Trophoblast cell (in vitro differentiated cells and primary cell): ENCODE measurements at regions not wholly inside any gene's neighbourhood (a gene's known extent, or its start where the extent isn't known, plus 50 kb on each side); places are given as distances from the start of the nearest gene placed in this dataset.
A peak's percentile ranks its signal among the peaks of the same experiment; 100 is the strongest.
"Not testable (repeated sequence)": the region's sequence is repeated elsewhere in the genome, so short reads cannot be mapped to it uniquely, and the experiment has no call there.

Experiments
- DNase-seq, 2 donors: peaks; one replicate each; pipeline ENCODE4 v3.0.0-alpha.2; 2016
- H2AFZ ChIP-seq: 2 replicates; pipeline ENCODE4 v1.6.1; 2013; ENCODE audit warnings: low read length, moderate library complexity, mild to moderate bottlenecking; ENCODE audit not compliant: insufficient read depth, poor library complexity
- H2AK5ac ChIP-seq: 2 replicates; pipeline ENCODE4 v1.6.1; 2013; ENCODE audit warnings: mild to moderate bottlenecking, low read length
- H2BK120ac ChIP-seq: 2 replicates; pipeline ENCODE4 v1.6.1; 2013; ENCODE audit warnings: low read length, mild to moderate bottlenecking, moderate library complexity; ENCODE audit not compliant: insufficient read depth, poor library complexity
- H2BK12ac ChIP-seq: 2 replicates; pipeline ENCODE4 v1.6.1; 2013; ENCODE audit warnings: mild to moderate bottlenecking, low read length, moderate library complexity
- H2BK5ac ChIP-seq: 2 replicates; pipeline ENCODE4 v1.6.1; 2013; ENCODE audit warnings: low read length, low read depth, moderate library complexity, mild to moderate bottlenecking; ENCODE audit not compliant: poor library complexity
- H3K14ac ChIP-seq: 2 replicates; pipeline ENCODE4 v1.6.1; 2013; ENCODE audit warnings: mild to moderate bottlenecking, low read length
- H3K18ac ChIP-seq: 2 replicates; pipeline ENCODE4 v1.6.1; 2013; ENCODE audit warnings: mild to moderate bottlenecking, low read length
- H3K23ac ChIP-seq: 2 replicates; pipeline ENCODE4 v1.6.1; 2013; ENCODE audit warnings: low read length
- H3K27ac ChIP-seq: 2 replicates; pipeline ENCODE4 v1.5.1; 2013; ENCODE audit warnings: low read depth, mild to moderate bottlenecking, inconsistent platforms, low read length, moderate library complexity
- H3K27me3 ChIP-seq: 2 replicates; pipeline ENCODE4 v1.6.1; 2013; ENCODE audit warnings: inconsistent platforms, mild to moderate bottlenecking, low read length, moderate library complexity; ENCODE audit not compliant: insufficient read depth
- H3K36me3 ChIP-seq, 2 experiments: 1 replicate in 1 of 2; 2 replicates in 1 of 2; pipeline ENCODE4 v1.6.1; 2013; ENCODE audit warnings: low read length in 2 of 2, mild to moderate bottlenecking in 2 of 2, moderate library complexity in 1 of 2; ENCODE audit not compliant: insufficient read depth in 2 of 2, control insufficient read depth in 1 of 2
- H3K4ac ChIP-seq: 2 replicates; pipeline ENCODE4 v1.6.1; 2013; ENCODE audit warnings: low read depth, mild to moderate bottlenecking, low read length, moderate library complexity
- H3K4me1 ChIP-seq, 2 experiments: 1 replicate in 1 of 2; 2 replicates in 1 of 2; pipeline ENCODE4 v1.6.1; 2013; ENCODE audit warnings: low read length in 2 of 2, mild to moderate bottlenecking in 2 of 2, moderate library complexity in 1 of 2; ENCODE audit not compliant: insufficient read depth in 2 of 2, control insufficient read depth in 1 of 2
- H3K4me2 ChIP-seq: 2 replicates; pipeline ENCODE4 v1.6.1; 2013; ENCODE audit warnings: inconsistent platforms, mild to moderate bottlenecking, low read length, moderate library complexity
- H3K4me3 ChIP-seq: 2 replicates; pipeline ENCODE4 v1.5.1; 2013; ENCODE audit warnings: mild to moderate bottlenecking, low read depth, low read length, inconsistent platforms
- H3K79me1 ChIP-seq: one replicate; pipeline ENCODE4 v1.6.1; 2013; ENCODE audit warnings: low read length
- H3K79me2 ChIP-seq: 2 replicates; pipeline ENCODE4 v1.6.1; 2013; ENCODE audit warnings: low read length, mild to moderate bottlenecking; ENCODE audit not compliant: control insufficient read depth, insufficient read depth, poor library complexity
- H3K9ac ChIP-seq: 2 replicates; pipeline ENCODE4 v1.6.1; 2013; ENCODE audit warnings: mild to moderate bottlenecking, low read length
- H3K9me3 ChIP-seq: 2 replicates; pipeline ENCODE4 v1.6.1; 2013; ENCODE audit warnings: low read depth, mild to moderate bottlenecking, control low read depth, inconsistent platforms, low read length; ENCODE audit not compliant: insufficient read depth
- H4K12ac ChIP-seq: 2 replicates; pipeline ENCODE4 v1.6.1; 2013; ENCODE audit warnings: low read depth, mild to moderate bottlenecking, low read length, moderate library complexity
- H4K8ac ChIP-seq: 2 replicates; pipeline ENCODE4 v1.6.1; 2013; ENCODE audit warnings: low read depth, mild to moderate bottlenecking, low read length, moderate library complexity
- H4K91ac ChIP-seq: one replicate; pipeline ENCODE4 v1.6.1; 2013; ENCODE audit warnings: low read depth, mild to moderate bottlenecking, low read length, moderate library complexity
- WGBS: extraction: QIAGEN DNeasy Blood & Tissue Kit; methylation state at CpG from one replicate; pipeline ENCODE4 v1.1.7; 2013; ENCODE audit warnings: missing lambda C conversion rate; ENCODE audit not compliant: insufficient read length, insufficient coverage; ENCODE audit errors: extremely low coverage; 5-methylcytosine and 5-hydroxymethylcytosine counted together

DNA sequence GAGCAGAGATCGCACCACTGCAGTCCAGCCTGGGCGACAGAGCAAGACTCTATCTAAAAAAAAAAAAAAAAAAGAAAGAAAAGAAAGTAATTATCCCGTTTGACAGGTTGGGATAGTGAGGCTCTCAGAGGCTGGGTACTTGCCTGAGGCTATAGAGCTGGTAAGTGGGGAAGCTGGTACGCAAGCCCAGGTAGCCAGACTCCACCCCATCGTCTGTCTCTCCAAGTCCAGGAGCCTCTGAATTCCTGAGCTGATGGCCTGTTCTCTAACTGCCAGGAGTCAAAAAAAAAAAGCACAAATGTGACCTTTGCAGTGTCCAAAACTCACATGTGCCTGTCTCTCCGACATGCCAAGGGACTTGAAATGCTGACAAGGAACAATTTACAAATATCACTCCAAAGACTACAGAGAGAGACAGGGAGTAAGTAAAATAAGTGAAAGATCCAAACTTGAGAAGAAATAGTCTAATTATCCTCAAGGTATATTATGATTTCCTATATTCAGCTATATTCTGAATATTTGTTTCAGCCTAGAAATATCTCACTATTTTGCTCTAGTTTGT, 109.1 kb upstream of the SCAF8 start:
- DNase-seq = peak; percentile 23 to 78
- Histone ChIP-seq H3K27me3 (no peaks in the 10 kb centered on the region), H3K9ac (no peak overlapping the region), H3K14ac (no peak overlapping the region), H3K4me1 (peaks cover 2 to 5% of the 10 kb centered on the region in 2 experiments), H2BK120ac (no peak overlapping the region), H3K23ac (no peak overlapping the region), H3K18ac (no peak overlapping the region), H2BK12ac (no peak overlapping the region), H3K4ac (no peak overlapping the region), H3K9me3 (no peaks in the 10 kb centered on the region), H3K36me3 (no peaks in the 10 kb centered on the region), H2BK5ac (no peak overlapping the region), H2AK5ac (no peak overlapping the region), H3K4me3 (no peak overlapping the region), H4K8ac (no peak overlapping the region), H4K91ac (no peak overlapping the region), H4K12ac (no peak overlapping the region), H3K79me2 (no peaks in the 10 kb centered on the region), H3K27ac (no peak overlapping the region), H3K79me1 (peaks cover 2% of the 10 kb centered on the region), H2AFZ (no peak overlapping the region), H3K4me2 (no peak overlapping the region)
- no CpG with 5 or more reads among the region's 6 CpGs for WGBS

DNA sequence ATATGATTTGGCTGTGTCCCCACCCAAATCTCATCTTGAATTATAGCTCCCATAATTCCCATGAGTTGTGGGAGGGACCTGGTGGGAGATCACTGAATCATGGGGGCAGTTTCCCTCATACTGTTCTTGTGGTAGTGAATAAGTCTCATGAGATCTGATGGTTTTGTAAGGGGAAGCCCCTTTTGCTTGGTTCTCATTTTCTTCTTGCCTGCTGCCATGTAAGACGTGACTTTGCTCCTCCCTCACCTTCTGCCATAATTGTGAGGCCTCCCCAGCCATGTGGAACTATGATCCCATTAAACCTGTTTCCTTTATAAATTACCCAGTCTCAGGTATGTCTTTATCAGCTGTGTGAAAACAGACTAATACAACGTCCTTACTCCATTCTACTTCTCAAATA, 108.5 kb upstream of the SCAF8 start:
- H3K23ac ChIP-seq, H3K14ac ChIP-seq, H2AFZ ChIP-seq, H3K4me2 ChIP-seq, H2BK5ac ChIP-seq, H2AK5ac ChIP-seq, H3K9me3 ChIP-seq, DNase-seq, H3K27ac ChIP-seq, H3K18ac ChIP-seq, H4K12ac ChIP-seq, H4K91ac ChIP-seq, H2BK12ac ChIP-seq, H2BK120ac ChIP-seq, H3K79me1 ChIP-seq, H3K36me3 ChIP-seq, H3K27me3 ChIP-seq, H3K4ac ChIP-seq, H3K4me1 ChIP-seq, H3K9ac ChIP-seq, H3K4me3 ChIP-seq, H3K79me2 ChIP-seq, H4K8ac ChIP-seq: not testable (repeated sequence)
- no CpG with 5 or more reads among the region's 2 CpGs for WGBS

DNA sequence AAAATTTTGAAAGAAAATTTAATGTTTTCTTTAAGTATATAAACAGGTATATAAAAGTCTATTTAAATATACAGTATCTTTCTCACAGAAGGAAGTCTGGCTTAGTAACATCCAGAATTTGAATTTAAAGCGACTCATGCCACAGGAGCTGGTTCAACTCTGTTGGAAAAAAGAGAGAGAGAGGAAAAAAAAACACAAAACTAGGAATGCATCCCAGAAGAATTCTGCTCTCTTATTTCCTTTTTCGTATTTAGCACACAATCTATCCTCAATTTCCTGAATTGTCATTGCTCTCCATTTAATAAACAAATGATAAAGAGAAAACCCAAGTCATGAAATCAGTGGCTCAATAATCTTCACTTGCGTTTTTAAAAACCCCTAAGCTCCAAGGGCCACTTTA, 107.5 kb upstream of the SCAF8 start:
- H3K9me3 ChIP-seq = no peaks in the 10 kb centered on the region
- H2BK120ac ChIP-seq = no peak overlapping the region
- no peak overlapping the region for H3K18ac ChIP-seq
- H3K27me3 ChIP-seq = no peaks in the 10 kb centered on the region
- H3K14ac ChIP-seq = no peak overlapping the region
- H2BK12ac ChIP-seq = no peak overlapping the region
- no peak for DNase-seq
- H3K4me1 ChIP-seq = peaks cover 2 to 5% of the 10 kb centered on the region in 2 experiments
- no peak overlapping the region for H3K4me2 ChIP-seq
- H4K91ac ChIP-seq = no peak overlapping the region
- no peak overlapping the region for H3K9ac ChIP-seq
- no peak overlapping the region for H4K12ac ChIP-seq
- WGBS = no CpG with 5 or more reads among the region's 3 CpGs
- no peak overlapping the region for H3K27ac ChIP-seq
- H3K79me1 ChIP-seq = peaks cover 2% of the 10 kb centered on the region
- H4K8ac ChIP-seq = no peak overlapping the region
- no peaks in the 10 kb centered on the region for H3K79me2 ChIP-seq
- no peak overlapping the region for H2AFZ ChIP-seq
- H2AK5ac ChIP-seq = no peak overlapping the region
- no peak overlapping the region for H2BK5ac ChIP-seq
- H3K36me3 ChIP-seq = no peaks in the 10 kb centered on the region
- H3K4me3 ChIP-seq = no peak overlapping the region
- no peak overlapping the region for H3K4ac ChIP-seq
- H3K23ac ChIP-seq = no peak overlapping the region

DNA sequence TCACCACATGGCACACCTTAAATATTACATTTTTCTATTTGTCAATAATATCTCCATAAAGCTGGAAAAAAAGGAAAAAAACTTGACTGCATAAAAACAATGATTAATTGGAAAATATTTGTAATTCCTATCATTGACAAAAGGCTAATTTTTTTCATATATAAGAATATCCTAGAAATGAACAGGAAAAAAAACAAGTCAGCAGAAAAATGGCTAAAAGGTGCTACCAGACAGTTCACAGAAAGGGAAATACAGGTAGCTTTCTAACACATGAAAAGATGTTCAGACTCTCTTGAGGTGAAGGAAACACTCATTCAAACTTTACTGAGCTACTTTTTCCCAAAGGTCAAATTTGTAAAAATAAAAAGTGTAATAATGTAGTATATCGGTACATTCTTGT, 104.1 kb upstream of the SCAF8 start:
- Histone ChIP-seq H2AK5ac (no peak overlapping the region), H3K14ac (no peak overlapping the region), H2AFZ (no peak overlapping the region), H2BK12ac (no peak overlapping the region), H3K79me2 (no peaks in the 10 kb centered on the region), H3K9me3 (no peaks in the 10 kb centered on the region), H3K79me1 (no peaks in the 10 kb centered on the region), H3K4me3 (no peak overlapping the region), H3K9ac (no peak overlapping the region), H4K12ac (no peak overlapping the region), H3K4ac (no peak overlapping the region), H2BK120ac (no peak overlapping the region), H4K8ac (no peak overlapping the region), H3K27me3 (no peaks in the 10 kb centered on the region), H2BK5ac (no peak overlapping the region), H3K18ac (no peak overlapping the region), H3K4me2 (no peak overlapping the region), H4K91ac (no peak overlapping the region), H3K27ac (no peak overlapping the region), H3K4me1 (peaks cover 0 to 2% of the 10 kb centered on the region in 2 experiments), H3K23ac (no peak overlapping the region), H3K36me3 (no peaks in the 10 kb centered on the region)
- no CpG with 5 or more reads among the region's 1 CpG for WGBS
- no peak for DNase-seq
